GM12864 (cell line): ENCODE measurements at regions not wholly inside any gene's neighbourhood (a gene's known extent, or its start where the extent isn't known, plus 50 kb on each side); places are given as distances from the start of the nearest gene placed in this dataset.

Experiments
- DNase-seq: peaks from one replicate; pipeline ENCODE4 v3.0.0-alpha.2; 2011; ENCODE audit warnings: low read depth
- H3K4me3 ChIP-seq: 2 replicates; pipeline ENCODE4 v1.5.1; 2011; ENCODE audit warnings: mild to moderate bottlenecking, low read depth, low read length, control low read depth
- TF ChIP-seq, protein P1 (sequence below): IDR thresholded peaks from 2 replicates; pipeline ENCODE4 v1.5.1; 2011; ENCODE audit warnings: low read depth, mild to moderate bottlenecking, moderate library complexity, low read length, control low read depth, inconsistent platforms; ENCODE audit errors: missing control alignments

- no peak overlapping the region for H3K4me3 ChIP-seq
- no peak for DNase-seq
- TF ChIP-seq, protein P1, sequence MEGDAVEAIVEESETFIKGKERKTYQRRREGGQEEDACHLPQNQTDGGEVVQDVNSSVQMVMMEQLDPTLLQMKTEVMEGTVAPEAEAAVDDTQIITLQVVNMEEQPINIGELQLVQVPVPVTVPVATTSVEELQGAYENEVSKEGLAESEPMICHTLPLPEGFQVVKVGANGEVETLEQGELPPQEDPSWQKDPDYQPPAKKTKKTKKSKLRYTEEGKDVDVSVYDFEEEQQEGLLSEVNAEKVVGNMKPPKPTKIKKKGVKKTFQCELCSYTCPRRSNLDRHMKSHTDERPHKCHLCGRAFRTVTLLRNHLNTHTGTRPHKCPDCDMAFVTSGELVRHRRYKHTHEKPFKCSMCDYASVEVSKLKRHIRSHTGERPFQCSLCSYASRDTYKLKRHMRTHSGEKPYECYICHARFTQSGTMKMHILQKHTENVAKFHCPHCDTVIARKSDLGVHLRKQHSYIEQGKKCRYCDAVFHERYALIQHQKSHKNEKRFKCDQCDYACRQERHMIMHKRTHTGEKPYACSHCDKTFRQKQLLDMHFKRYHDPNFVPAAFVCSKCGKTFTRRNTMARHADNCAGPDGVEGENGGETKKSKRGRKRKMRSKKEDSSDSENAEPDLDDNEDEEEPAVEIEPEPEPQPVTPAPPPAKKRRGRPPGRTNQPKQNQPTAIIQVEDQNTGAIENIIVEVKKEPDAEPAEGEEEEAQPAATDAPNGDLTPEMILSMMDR = no peak
These were observed 212.4 kb downstream of the TMEM114 start for GRCh38 chr16:8377864-8378263.

- no peak overlapping the region for H3K4me3 ChIP-seq
- TF ChIP-seq, protein P1 = no peak
- DNase-seq = no peak
These were observed 213.5 kb downstream of the TMEM114 start for GRCh38 chr16:8376858-8377257.

DNA sequence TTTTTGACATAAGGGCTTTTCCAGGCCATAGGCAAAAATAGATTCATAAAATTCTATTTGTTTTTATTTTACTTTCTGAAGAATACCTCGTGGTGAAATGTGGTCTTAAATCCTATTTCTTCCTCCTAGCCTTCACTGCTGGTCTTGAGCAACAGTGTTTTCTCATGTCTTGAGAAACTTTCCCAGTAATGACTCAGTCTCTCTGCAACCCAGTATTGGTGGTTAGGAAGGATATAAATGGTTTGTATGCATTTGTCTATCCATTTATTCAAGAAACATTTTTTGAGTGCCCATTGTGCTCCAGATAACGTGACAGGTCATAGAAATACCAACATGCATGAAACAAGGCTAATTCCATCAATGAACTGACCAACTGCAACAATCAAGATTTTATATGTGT lies 213.9 kb downstream of the TMEM114 start:
- H3K4me3 ChIP-seq = no peak overlapping the region
- no peak for DNase-seq
- TF ChIP-seq, protein P1 = no peak

DNA sequence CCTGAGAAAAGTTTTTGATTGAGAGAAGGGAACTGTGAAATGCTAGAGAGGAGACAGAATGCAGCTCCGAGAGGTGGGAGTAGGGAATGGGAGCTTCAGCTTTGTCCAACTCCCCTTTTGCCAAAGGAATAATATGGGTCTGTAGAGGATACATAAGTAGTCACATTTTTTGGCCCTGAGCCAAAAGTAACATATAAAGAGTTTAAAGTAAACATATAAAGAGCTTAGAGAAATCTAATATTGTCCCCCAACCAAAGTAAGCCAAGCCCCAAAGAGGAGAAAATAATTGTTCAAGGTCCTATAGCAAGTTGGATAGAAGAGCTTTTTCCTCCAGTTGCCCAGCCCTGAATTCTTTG lies 215.1 kb downstream of the TMEM114 start:
- no peak for DNase-seq
- TF ChIP-seq, protein P1 = no peak

DNA sequence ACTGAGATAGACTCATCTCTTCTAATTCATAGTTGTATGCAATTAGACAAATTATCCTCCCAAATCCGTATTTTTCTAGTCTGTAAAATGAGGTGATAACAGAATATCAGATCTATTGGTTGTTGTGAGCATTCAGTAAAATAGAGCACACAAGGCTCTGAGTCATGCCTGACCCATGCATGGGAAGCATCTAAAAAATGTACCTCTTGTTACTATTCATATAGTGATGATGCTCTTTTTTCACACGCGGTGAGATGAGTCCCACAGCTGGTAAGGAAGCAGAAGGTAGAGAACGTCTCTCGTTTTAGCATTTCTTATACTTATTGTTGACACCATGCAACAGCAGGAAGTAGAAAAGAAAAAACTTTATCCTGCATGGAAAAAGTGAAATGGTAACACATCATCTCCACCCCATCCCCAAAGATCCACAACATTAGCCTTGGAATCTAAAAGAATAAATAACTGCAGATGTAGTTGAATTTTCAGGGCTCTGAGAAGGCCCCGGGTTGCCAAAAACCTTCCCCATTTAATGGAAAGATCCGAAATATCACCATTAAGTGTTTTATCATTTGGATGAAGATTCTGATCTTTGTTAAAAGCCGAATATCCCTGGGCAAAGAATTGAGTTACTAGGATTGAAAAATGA lies 215.6 kb downstream of the TMEM114 start:
- TF ChIP-seq, protein P1 = no peak
- no peak overlapping the region for H3K4me3 ChIP-seq
- no peak for DNase-seq

More for the DNA sequence above, 215.1 kb downstream of the TMEM114 start:
- H3K4me3 ChIP-seq = no peak overlapping the region

- H3K4me3 ChIP-seq = no peak overlapping the region
- TF ChIP-seq, protein P1 = no peak
- no peak for DNase-seq
These were observed 216.5 kb downstream of the TMEM114 start for GRCh38 chr16:8373676-8374431.
